Activated B cell treated with CpG ODN at 0.5 μM for 24 hours (primary cell): ENCODE measurements at regions not wholly inside any gene's neighbourhood (a gene's known extent, or its start where the extent isn't known, plus 50 kb on each side); places are given as distances from the start of the nearest gene placed in this dataset.

ENCODE experiments used
- ATAC-seq: fragments of 200-7000 bp; cut with Tn5 transposase; one replicate; pipeline ENCODE4 v1.10.0; 2021; ENCODE audit warnings: low read depth, mild to moderate bottlenecking, moderate library complexity
- CTCF ChIA-PET: fragments of 350-600 bp; sonication (Branson Sonifier 250); formaldehyde crosslinking; loops from one replicate; lab custom pipeline; 2021; ENCODE audit warnings: antibody characterized with exemption; lab: Charles Lee
- POLR2A ChIA-PET: fragments of 350-600 bp; sonication (Branson Sonifier 250); formaldehyde crosslinking; loops from one replicate; lab custom pipeline; 2021; ENCODE audit warnings: antibody characterized with exemption; lab: Charles Lee
- DNase-seq: peaks from one replicate; pipeline ENCODE4 v3.0.0; 2022
- H3K27ac Mint-ChIP-seq: one replicate; pipeline ENCODE4 v1.8.0; 2020; ENCODE audit warnings: mixed read lengths
- H3K27me3 Mint-ChIP-seq: one replicate; pipeline ENCODE4 v1.8.0; 2021; ENCODE audit warnings: mixed read lengths
- H3K36me3 Mint-ChIP-seq: one replicate; pipeline ENCODE4 v1.8.0; 2021; ENCODE audit warnings: low read depth, mixed read lengths
- H3K4me1 Mint-ChIP-seq: one replicate; pipeline ENCODE4 v1.8.0; 2021; ENCODE audit warnings: mixed read lengths
- H3K4me3 Mint-ChIP-seq: one replicate; pipeline ENCODE4 v1.8.0; 2020; ENCODE audit warnings: mild to moderate bottlenecking, mixed read lengths
- H3K9me3 Mint-ChIP-seq: one replicate; pipeline ENCODE4 v1.8.0; 2020; ENCODE audit warnings: mixed read lengths
- intact Hi-C: fragments of 100-400 bp; cut with micrococcal nuclease; formaldehyde crosslinking; loops from one replicate; pipeline ENCODE4 v1.15.1; 2024
- TF ChIP-seq, protein P1 (sequence below): fragments of 200-600 bp; IDR thresholded peaks from one replicate; pipeline ENCODE4 v1.8.0; 2022; ENCODE audit warnings: antibody characterized with exemption, mild to moderate bottlenecking

DNA sequence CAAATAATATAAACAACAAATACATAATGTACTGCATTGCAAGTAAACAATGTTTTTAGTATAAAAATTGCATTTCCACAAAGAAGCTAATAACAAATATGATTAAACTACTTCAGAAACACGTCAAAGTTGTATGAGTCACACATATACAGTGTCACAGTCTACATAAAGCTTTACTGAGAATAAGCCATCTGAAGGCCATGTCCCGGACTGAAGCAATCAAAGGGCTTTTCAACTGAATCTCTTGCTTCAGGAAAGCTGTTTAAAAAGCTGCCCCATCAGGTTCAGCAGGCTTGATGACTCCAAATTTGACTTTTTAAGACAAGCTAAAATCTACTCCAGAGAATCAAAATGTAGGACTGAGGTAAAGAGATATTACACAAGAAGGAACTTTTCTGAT is 1476.8 kb downstream of the ADGRL3 start:
- no peaks in the 10 kb centered on the region for H3K27me3 Mint-ChIP-seq
- ChIA-PET POLR2A (no interaction called here), CTCF (no interaction called here)
- no peak overlapping the region for H3K27ac Mint-ChIP-seq
- H3K9me3 Mint-ChIP-seq = peaks cover 2% of the 10 kb centered on the region
- ATAC-seq (no peak), DNase-seq (no peak)
- no peaks in the 10 kb centered on the region for H3K4me1 Mint-ChIP-seq
- TF ChIP-seq, protein P1, sequence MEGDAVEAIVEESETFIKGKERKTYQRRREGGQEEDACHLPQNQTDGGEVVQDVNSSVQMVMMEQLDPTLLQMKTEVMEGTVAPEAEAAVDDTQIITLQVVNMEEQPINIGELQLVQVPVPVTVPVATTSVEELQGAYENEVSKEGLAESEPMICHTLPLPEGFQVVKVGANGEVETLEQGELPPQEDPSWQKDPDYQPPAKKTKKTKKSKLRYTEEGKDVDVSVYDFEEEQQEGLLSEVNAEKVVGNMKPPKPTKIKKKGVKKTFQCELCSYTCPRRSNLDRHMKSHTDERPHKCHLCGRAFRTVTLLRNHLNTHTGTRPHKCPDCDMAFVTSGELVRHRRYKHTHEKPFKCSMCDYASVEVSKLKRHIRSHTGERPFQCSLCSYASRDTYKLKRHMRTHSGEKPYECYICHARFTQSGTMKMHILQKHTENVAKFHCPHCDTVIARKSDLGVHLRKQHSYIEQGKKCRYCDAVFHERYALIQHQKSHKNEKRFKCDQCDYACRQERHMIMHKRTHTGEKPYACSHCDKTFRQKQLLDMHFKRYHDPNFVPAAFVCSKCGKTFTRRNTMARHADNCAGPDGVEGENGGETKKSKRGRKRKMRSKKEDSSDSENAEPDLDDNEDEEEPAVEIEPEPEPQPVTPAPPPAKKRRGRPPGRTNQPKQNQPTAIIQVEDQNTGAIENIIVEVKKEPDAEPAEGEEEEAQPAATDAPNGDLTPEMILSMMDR = no peak
- intact Hi-C loops = no loop called here
- no peaks in the 10 kb centered on the region for H3K36me3 Mint-ChIP-seq
- H3K4me3 Mint-ChIP-seq = no peak overlapping the region

GRCh38 chr4:62670514-62670913 is 1470.4 kb downstream of the ADGRL3 start:
- TF ChIP-seq, protein P1 = no peak
- no peak for ATAC-seq
- no peaks in the 10 kb centered on the region for H3K27me3 Mint-ChIP-seq
- H3K9me3 Mint-ChIP-seq = no peaks in the 10 kb centered on the region
- ChIA-PET CTCF (no interaction called here), POLR2A (no interaction called here)
- H3K4me3 Mint-ChIP-seq = no peak overlapping the region
- no peak overlapping the region for H3K27ac Mint-ChIP-seq
- intact Hi-C loops = no loop called here
- no peaks in the 10 kb centered on the region for H3K4me1 Mint-ChIP-seq
- H3K36me3 Mint-ChIP-seq = no peaks in the 10 kb centered on the region
- DNase-seq = no peak

DNA sequence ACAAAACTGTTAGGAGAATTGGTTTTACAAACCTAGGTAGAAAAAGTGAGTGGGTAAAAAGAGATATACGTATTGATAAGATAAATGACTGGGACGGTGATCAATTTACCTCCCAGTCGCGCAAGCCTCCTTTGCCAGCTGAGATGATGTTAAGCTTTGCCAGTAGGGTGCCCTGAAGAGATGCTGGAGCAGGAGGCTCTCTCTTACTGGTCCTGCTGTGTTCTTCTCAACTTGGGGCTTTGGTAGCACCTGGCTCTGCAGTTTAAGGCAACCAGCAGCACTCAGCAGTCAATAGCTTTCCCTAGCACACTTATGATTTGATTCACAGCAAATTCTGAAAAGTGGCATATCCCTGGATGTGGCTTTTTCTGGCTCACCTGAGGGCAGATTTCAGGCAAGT is 1461.7 kb downstream of the ADGRL3 start:
- Mint-ChIP-seq H3K4me3 (no peak overlapping the region), H3K27me3 (no peaks in the 10 kb centered on the region), H3K9me3 (peaks cover 8% of the 10 kb centered on the region), H3K36me3 (no peaks in the 10 kb centered on the region), H3K4me1 (no peaks in the 10 kb centered on the region), H3K27ac (no peak overlapping the region)
- ChIA-PET POLR2A (no interaction called here), CTCF (no interaction called here)
- no peak for ATAC-seq
- intact Hi-C loops = no loop called here
- TF ChIP-seq, protein P1 = no peak
- no peak for DNase-seq

DNA sequence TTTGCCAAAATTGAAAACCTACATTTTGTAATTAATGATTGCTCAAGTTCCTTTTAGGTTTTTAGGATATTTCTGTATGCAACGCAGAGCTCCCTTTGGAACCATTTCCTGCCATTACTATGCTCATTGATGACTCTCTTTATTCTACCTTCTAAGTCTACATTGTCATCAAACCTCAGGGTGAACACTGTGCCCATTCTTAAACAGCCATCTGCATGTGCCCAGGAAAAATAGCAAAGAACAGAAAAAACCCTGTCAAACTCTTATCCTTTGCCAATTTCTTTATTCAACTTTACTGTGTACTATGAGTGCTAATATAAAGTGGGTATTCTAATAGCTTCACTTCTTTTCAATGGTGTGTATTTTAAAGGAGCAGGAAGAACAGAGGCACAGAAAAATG is 1455.9 kb downstream of the ADGRL3 start:
- intact Hi-C loops = no loop called here
- POLR2A ChIA-PET = no interaction called here
- H3K4me1 Mint-ChIP-seq = no peaks in the 10 kb centered on the region
- CTCF ChIA-PET = no interaction called here
- no peak overlapping the region for H3K27ac Mint-ChIP-seq
- H3K9me3 Mint-ChIP-seq = no peaks in the 10 kb centered on the region
- no peaks in the 10 kb centered on the region for H3K36me3 Mint-ChIP-seq
- H3K4me3 Mint-ChIP-seq = no peak overlapping the region
- ATAC-seq (no peak), DNase-seq (no peak)
- no peaks in the 10 kb centered on the region for H3K27me3 Mint-ChIP-seq
- TF ChIP-seq, protein P1 = no peak

GRCh38 chr4:62644372-62644771 is 1444.2 kb downstream of the ADGRL3 start:
- Mint-ChIP-seq H3K4me3 (no peak overlapping the region), H3K27ac (no peak overlapping the region), H3K9me3 (peaks cover 5% of the 10 kb centered on the region), H3K36me3 (no peaks in the 10 kb centered on the region), H3K27me3 (no peaks in the 10 kb centered on the region), H3K4me1 (no peaks in the 10 kb centered on the region)
- no peak for ATAC-seq
- TF ChIP-seq, protein P1 = no peak
- DNase-seq = no peak
- POLR2A ChIA-PET = no interaction called here
- CTCF ChIA-PET = no interaction called here
- intact Hi-C loops = no loop called here
